ENCODE measurements at regions not wholly inside any gene's neighbourhood (a gene's known extent, or its start where the extent isn't known, plus 50 kb on each side); places are given as distances from the start of the nearest gene placed in this dataset.

GRCh38 chr6:99002831-99003230, 55.1 kb upstream of the FBXL4 start:
- TF ChIP-seq GATA3 (IDR thresholded peaks at IDR 0.05; ENCODE audit: low read depth, low read length) (no peak), GATA2 (IDR thresholded peaks at IDR 0.05; ENCODE audit: low read depth, low read length) (no peak)

GRCh38 chr6:98998103-98998502, 50.4 kb upstream of the FBXL4 start:
- TF ChIP-seq GATA2 (IDR thresholded peaks at IDR 0.05; ENCODE audit: low read depth, low read length) (no peak), GATA3 (IDR thresholded peaks at IDR 0.05; ENCODE audit: low read depth, low read length) (no peak)

Data from SH-SY5Y (cell line).